ENCODE measurements at regions not wholly inside any gene's neighbourhood (a gene's known extent, or its start where the extent isn't known, plus 50 kb on each side); places are given as distances from the start of the nearest gene placed in this dataset.

- no peak overlapping the region for H2AK5ac ChIP-seq (ENCODE audit: insufficient read length, low read length)
- no peak for TF ChIP-seq CTCF (conservative IDR thresholded peaks at IDR 0.05)
- no peaks in the 10 kb centered on the region for H3K36me3 Mint-ChIP-seq (ENCODE audit: insufficient read depth in 1 of 3, low read depth in 3 of 3)
- no peaks in the 10 kb centered on the region for H3K4me1 ChIP-seq (ENCODE audit: insufficient read depth, low read length)
- H3K9me3 ChIP-seq (ENCODE audit: control insufficient read depth, low read depth, low read length): no peaks in the 10 kb centered on the region
- no peak overlapping the region for H3K56ac ChIP-seq (ENCODE audit: insufficient read length, low read depth, low read length)
- H3K4ac ChIP-seq (ENCODE audit: low read depth, low read length): no peak overlapping the region
- peak overlapping the region in 1 of 3 experiments; percentile 74; a peak in 1 of 7 replicates for H3K27ac Mint-ChIP-seq
- H2BK5ac ChIP-seq (ENCODE audit: insufficient read length, low read length): no peak overlapping the region
- H3K4me1 Mint-ChIP-seq: no peaks in the 10 kb centered on the region
- H2BK15ac ChIP-seq (ENCODE audit: low read depth, low read length): no peak overlapping the region
- no peak for DNase-seq
- no peaks in the 10 kb centered on the region for H3K9me3 Mint-ChIP-seq
- no peak overlapping the region for H2AFZ ChIP-seq (ENCODE audit: low read length)
- H4K20me1 ChIP-seq (ENCODE audit: control insufficient read depth, insufficient read depth, insufficient read length): no peaks in the 10 kb centered on the region
- H2BK120ac ChIP-seq (ENCODE audit: low read depth, low read length, poor library complexity, severe bottlenecking): no peak overlapping the region
- H4K8ac ChIP-seq (replicated peaks; ENCODE audit: insufficient read length, low read depth, low read length): no peak overlapping the region
- H3K18ac ChIP-seq (ENCODE audit: insufficient read length, low read depth, low read length): no peak overlapping the region
- H3K79me1 ChIP-seq (ENCODE audit: insufficient read depth, low read depth, low read length, poor library complexity, severe bottlenecking): no peaks in the 10 kb centered on the region
- H4K91ac ChIP-seq (ENCODE audit: insufficient read length, low read depth, low read length): no peak overlapping the region
- H3K23ac ChIP-seq (ENCODE audit: insufficient read length, low read depth, low read length): no peak overlapping the region
- H3K4me3 Mint-ChIP-seq: no peak overlapping the region
- H3T11ph ChIP-seq (ENCODE audit: low read length): no peak overlapping the region
- H3K27me3 ChIP-seq (ENCODE audit: insufficient read depth, low read length): no peaks in the 10 kb centered on the region; the same call in 1 of the 2 replicates
- no peak overlapping the region for H2BK12ac ChIP-seq (ENCODE audit: insufficient read length, low read depth, low read length)
- no CpG with 5 or more reads among the region's 3 CpGs for WGBS (ENCODE audit: extremely low coverage, insufficient read length, low lambda C conversion rate)
- H3K23me2 ChIP-seq (ENCODE audit: insufficient read length, low read depth, low read length, poor library complexity, severe bottlenecking): no peaks in the 10 kb centered on the region
- H3K14ac ChIP-seq (ENCODE audit: insufficient read depth, low read length): no peak overlapping the region
- H3K79me2 ChIP-seq (ENCODE audit: insufficient read depth, low read length): no peaks in the 10 kb centered on the region
- H3K4me2 ChIP-seq (ENCODE audit: insufficient read depth, insufficient read length, low read length): no peak overlapping the region
- H3K27me3 Mint-ChIP-seq (ENCODE audit: low read depth): peaks cover 26% of the 10 kb centered on the region
- H4K5ac ChIP-seq (ENCODE audit: insufficient read length, low read depth, low read length): no peak overlapping the region
- no peak overlapping the region for H3K27ac ChIP-seq (ENCODE audit: insufficient read length, low read depth, low read length)
- no peak overlapping the region for H3K9ac ChIP-seq (ENCODE audit: extremely low read depth, insufficient read length, low read length)
- no peak overlapping the region for H2BK20ac ChIP-seq (ENCODE audit: low read depth, low read length, poor library complexity, severe bottlenecking)
Observed at GRCh38 chr1:34275150-34275549, 98.4 kb downstream of the C1orf94 start.

Measured in H9 (cell line).